ENCODE measurements at regions not wholly inside any gene's neighbourhood (a gene's known extent, or its start where the extent isn't known, plus 50 kb on each side); places are given as distances from the start of the nearest gene placed in this dataset.

- H3K27me3 ChIP-seq, result no peaks in the 10 kb centered on the region
- no peak for DNase-seq
- no peak overlapping the region for H3K4me3 ChIP-seq
- 65 to 81% (median 78%) methylated on average over 4 of the region's 4 CpGs for WGBS, 4 donors
- H3K9me3 ChIP-seq (replicated peaks in 1 of 3), result no peaks in the 10 kb centered on the region
- H3K4me1 ChIP-seq (replicated peaks in 1 of 2), result no peaks in the 10 kb centered on the region
- intact Hi-C loops (cut with DNase I), result no loop called here
- no peak for TF ChIP-seq POLR2A (IDR thresholded peaks at IDR 0.05)
- TF ChIP-seq, protein P1, sequence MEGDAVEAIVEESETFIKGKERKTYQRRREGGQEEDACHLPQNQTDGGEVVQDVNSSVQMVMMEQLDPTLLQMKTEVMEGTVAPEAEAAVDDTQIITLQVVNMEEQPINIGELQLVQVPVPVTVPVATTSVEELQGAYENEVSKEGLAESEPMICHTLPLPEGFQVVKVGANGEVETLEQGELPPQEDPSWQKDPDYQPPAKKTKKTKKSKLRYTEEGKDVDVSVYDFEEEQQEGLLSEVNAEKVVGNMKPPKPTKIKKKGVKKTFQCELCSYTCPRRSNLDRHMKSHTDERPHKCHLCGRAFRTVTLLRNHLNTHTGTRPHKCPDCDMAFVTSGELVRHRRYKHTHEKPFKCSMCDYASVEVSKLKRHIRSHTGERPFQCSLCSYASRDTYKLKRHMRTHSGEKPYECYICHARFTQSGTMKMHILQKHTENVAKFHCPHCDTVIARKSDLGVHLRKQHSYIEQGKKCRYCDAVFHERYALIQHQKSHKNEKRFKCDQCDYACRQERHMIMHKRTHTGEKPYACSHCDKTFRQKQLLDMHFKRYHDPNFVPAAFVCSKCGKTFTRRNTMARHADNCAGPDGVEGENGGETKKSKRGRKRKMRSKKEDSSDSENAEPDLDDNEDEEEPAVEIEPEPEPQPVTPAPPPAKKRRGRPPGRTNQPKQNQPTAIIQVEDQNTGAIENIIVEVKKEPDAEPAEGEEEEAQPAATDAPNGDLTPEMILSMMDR (IDR thresholded peaks at IDR 0.05), result no peak
- H3K36me3 ChIP-seq (replicated peaks in 1 of 2), result no peaks in the 10 kb centered on the region
- H3K27ac ChIP-seq, result no peak overlapping the region
Observed at GRCh38 chr13:37209621-37210580, 104.4 kb upstream of the CSNK1A1L start.

DNA sequence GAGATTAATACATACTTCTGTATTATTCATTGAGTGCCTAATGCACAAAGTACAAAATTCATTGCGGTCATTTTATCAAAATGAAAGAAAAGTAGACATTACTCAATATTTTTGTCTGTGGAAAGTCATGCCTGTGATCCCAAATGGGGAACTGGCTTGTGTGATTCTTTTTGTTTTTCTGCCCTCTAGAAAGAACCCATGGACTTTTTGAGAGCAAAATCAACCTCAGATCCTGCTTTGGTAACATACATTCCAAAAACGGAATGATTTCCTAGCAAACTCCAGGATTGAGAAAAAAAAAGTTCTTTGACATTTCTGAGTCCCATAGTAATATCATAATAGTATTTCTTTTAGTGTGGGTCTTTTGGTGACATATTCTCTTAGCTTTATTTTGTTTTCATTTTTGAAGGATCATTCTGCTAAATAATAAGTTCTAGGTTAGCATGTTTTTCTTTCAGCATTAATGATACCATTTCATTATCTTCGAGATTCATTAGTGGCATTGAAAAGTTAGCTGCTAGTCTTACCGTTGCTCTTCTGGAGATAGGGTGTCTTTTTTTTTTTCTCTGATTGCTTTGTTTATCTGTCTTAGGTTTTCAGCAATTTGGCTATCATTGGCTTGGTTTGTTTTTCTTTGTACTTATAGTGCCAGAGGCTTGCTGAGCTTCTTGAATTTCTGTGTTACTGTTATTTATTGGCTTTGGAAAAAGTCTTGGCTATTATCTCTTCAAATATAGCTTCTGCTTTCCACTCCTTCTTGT, 102.4 kb upstream of the CSNK1A1L start:
- DNase-seq, result no peak
- H3K4me1 ChIP-seq (replicated peaks in 1 of 2), result no peaks in the 10 kb centered on the region
- H3K27me3 ChIP-seq, result no peaks in the 10 kb centered on the region
- no peaks in the 10 kb centered on the region for H3K36me3 ChIP-seq (replicated peaks in 1 of 2)
- intact Hi-C loops (cut with DNase I), result no loop called here
- H3K4me3 ChIP-seq, result no peak overlapping the region
- no peak overlapping the region for H3K27ac ChIP-seq
- WGBS, 4 donors, result 40 to 53% (median 49%) methylated on average over 4 of the region's 4 CpGs
- H3K9me3 ChIP-seq (replicated peaks in 1 of 3), result no peaks in the 10 kb centered on the region
- TF ChIP-seq, protein P1 (IDR thresholded peaks at IDR 0.05), result no peak
- no peak for TF ChIP-seq POLR2A (IDR thresholded peaks at IDR 0.05)

DNA sequence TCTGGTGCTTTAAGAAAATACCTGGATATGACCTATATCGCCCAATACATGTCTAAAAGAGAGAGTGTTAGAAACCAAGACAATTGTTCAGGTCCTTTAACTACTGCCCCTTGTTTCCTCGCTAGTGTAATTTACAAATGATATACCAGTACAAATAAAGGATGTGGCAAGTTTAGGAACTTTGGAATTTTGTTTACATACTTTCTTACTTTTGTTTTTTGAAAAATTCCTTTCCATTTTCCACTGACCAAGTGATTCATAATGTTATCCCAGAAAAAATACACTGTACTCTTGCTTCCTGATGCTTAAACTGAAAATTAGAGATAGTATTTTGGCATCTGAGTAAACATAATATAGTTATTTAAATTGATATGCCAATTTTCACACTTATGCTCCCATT, 96.8 kb upstream of the CSNK1A1L start:
- Histone ChIP-seq H3K9me3 (replicated peaks in 1 of 3) (no peaks in the 10 kb centered on the region), H3K4me3 (no peak overlapping the region), H3K27ac (no peak overlapping the region), H3K36me3 (replicated peaks in 1 of 2) (no peaks in the 10 kb centered on the region), H3K27me3 (no peaks in the 10 kb centered on the region), H3K4me1 (replicated peaks in 1 of 2) (no peaks in the 10 kb centered on the region)
- no peak for DNase-seq
- 68 to 77% (median 71%) methylated on average over 2 of the region's 2 CpGs for WGBS, 4 donors
- TF ChIP-seq, protein P1 (IDR thresholded peaks at IDR 0.05), result no peak
- TF ChIP-seq POLR2A (IDR thresholded peaks at IDR 0.05), result no peak
- intact Hi-C loops (cut with DNase I), result no loop called here

GRCh38 chr13:37201081-37201480, 95.6 kb upstream of the CSNK1A1L start:
- Histone ChIP-seq H3K36me3 (replicated peaks in 1 of 2) (no peaks in the 10 kb centered on the region), H3K27me3 (no peaks in the 10 kb centered on the region), H3K27ac (no peak overlapping the region), H3K9me3 (replicated peaks in 1 of 3) (no peaks in the 10 kb centered on the region), H3K4me3 (no peak overlapping the region), H3K4me1 (replicated peaks in 1 of 2) (no peaks in the 10 kb centered on the region)
- no peak for DNase-seq
- WGBS, 4 donors, result 53 to 58% (median 57%) methylated on average over 5 of the region's 5 CpGs
- TF ChIP-seq, protein P1 (IDR thresholded peaks at IDR 0.05), result no peak
- no peak for TF ChIP-seq POLR2A (IDR thresholded peaks at IDR 0.05)
- intact Hi-C loops (cut with DNase I), result no loop called here
